ENCODE measurements at regions not wholly inside any gene's neighbourhood (a gene's known extent, or its start where the extent isn't known, plus 50 kb on each side); places are given as distances from the start of the nearest gene placed in this dataset.

- no peak for TF ChIP-seq REST (IDR thresholded peaks at IDR 0.05; ENCODE audit: low read depth)
- no peak for TF ChIP-seq EP300 (IDR thresholded peaks at IDR 0.05; ENCODE audit: borderline replicate concordance)
- TF ChIP-seq RAD21 (IDR thresholded peaks at IDR 0.05; ENCODE audit: low read depth) = no peak
- no peak for TF ChIP-seq MAX (IDR thresholded peaks at IDR 0.05)
- TF ChIP-seq CEBPB (IDR thresholded peaks at IDR 0.05) = no peak
- TF ChIP-seq TAF1 (IDR thresholded peaks at IDR 0.05; ENCODE audit: low read depth) = no peak
- TF ChIP-seq FOXM1 (IDR thresholded peaks at IDR 0.05; ENCODE audit: borderline replicate concordance, low read depth) = no peak
- TF ChIP-seq TEAD4 (IDR thresholded peaks at IDR 0.05) = no peak
- no peak for TF ChIP-seq EGR1 (IDR thresholded peaks at IDR 0.05)
- no peak for TF ChIP-seq NFIC (IDR thresholded peaks at IDR 0.05)
- TF ChIP-seq CREB1 (IDR thresholded peaks at IDR 0.05; ENCODE audit: low read depth) = no peak
- TF ChIP-seq TCF12 (IDR thresholded peaks at IDR 0.05; ENCODE audit: low read depth) = no peak
- no peak for TF ChIP-seq USF1 (IDR thresholded peaks at IDR 0.05)
These were observed 457.2 kb upstream of the PBX1 start for GRCh38 chr1:164101802-164102201.
